ENCODE measurements at regions not wholly inside any gene's neighbourhood (a gene's known extent, or its start where the extent isn't known, plus 50 kb on each side); places are given as distances from the start of the nearest gene placed in this dataset.

- no peak for DNase-seq (ENCODE audit: low spot score in 2 of 2)
- Histone ChIP-seq H3K36me3 (no peaks in the 10 kb centered on the region), H3K27me3 (no peaks in the 10 kb centered on the region), H3K27ac (no peak overlapping the region), H3K4me3 (no peak overlapping the region), H3K9me3 (no peaks in the 10 kb centered on the region), H3K4me1 (no peaks in the 10 kb centered on the region)
- TF ChIP-seq POLR2A (IDR thresholded peaks at IDR 0.05) (no peak), POLR2AphosphoS5 (IDR thresholded peaks at IDR 0.05) (no peak)
- intact Hi-C loops (cut with DNase I; ENCODE audit: low total_unique reads): loop anchor here (2.0 kb wide), 1 partner anchor 15 kb away; no protein-coding TSS in a partner anchor
Measured at GRCh38 chr11:93067881-93068390, 98.5 kb downstream of the MTNR1B start.

GRCh38 chr11:93072229-93072914 is 102.9 kb downstream of the MTNR1B start:
- H3K27me3 ChIP-seq: no peaks in the 10 kb centered on the region
- no peaks in the 10 kb centered on the region for H3K4me1 ChIP-seq
- H3K36me3 ChIP-seq: no peaks in the 10 kb centered on the region
- H3K27ac ChIP-seq: no peak overlapping the region
- no peaks in the 10 kb centered on the region for H3K9me3 ChIP-seq
- intact Hi-C loops (cut with DNase I; ENCODE audit: low total_unique reads): no loop called here
- TF ChIP-seq POLR2AphosphoS5 (IDR thresholded peaks at IDR 0.05) (no peak), CTCF (IDR thresholded peaks at IDR 0.05) (no peak), POLR2A (IDR thresholded peaks at IDR 0.05) (no peak)
- H3K4me3 ChIP-seq: no peak overlapping the region
- no peak for DNase-seq (ENCODE audit: low spot score in 2 of 2)

GRCh38 chr11:93073026-93073425 is 103.6 kb downstream of the MTNR1B start:
- DNase-seq (ENCODE audit: low spot score in 2 of 2): no peak
- no peaks in the 10 kb centered on the region for H3K4me1 ChIP-seq
- H3K4me3 ChIP-seq: no peak overlapping the region
- H3K9me3 ChIP-seq: no peaks in the 10 kb centered on the region
- no peak overlapping the region for H3K27ac ChIP-seq
- no peaks in the 10 kb centered on the region for H3K36me3 ChIP-seq
- intact Hi-C loops (cut with DNase I; ENCODE audit: low total_unique reads): no loop called here
- no peak for TF ChIP-seq CTCF (IDR thresholded peaks at IDR 0.05)
- TF ChIP-seq POLR2A (IDR thresholded peaks at IDR 0.05): no peak
- H3K27me3 ChIP-seq: no peaks in the 10 kb centered on the region

- H3K4me1 ChIP-seq: no peaks in the 10 kb centered on the region
- no peaks in the 10 kb centered on the region for H3K36me3 ChIP-seq
- H3K9me3 ChIP-seq: no peaks in the 10 kb centered on the region
- H3K4me3 ChIP-seq: no peak overlapping the region
- no peaks in the 10 kb centered on the region for H3K27me3 ChIP-seq
- TF ChIP-seq POLR2A (IDR thresholded peaks at IDR 0.05): no peak
- no peak for TF ChIP-seq CTCF (IDR thresholded peaks at IDR 0.05)
- TF ChIP-seq POLR2AphosphoS5 (IDR thresholded peaks at IDR 0.05): no peak
- H3K27ac ChIP-seq: no peak overlapping the region
- no peak for DNase-seq (ENCODE audit: low spot score in 2 of 2)
- intact Hi-C loops (cut with DNase I; ENCODE audit: low total_unique reads): loop anchor here (1.0 kb wide), 1 partner anchor 9 kb away; no protein-coding TSS in a partner anchor
Measured at GRCh38 chr11:93073508-93074280, 104.2 kb downstream of the MTNR1B start.

- no peak overlapping the region for H3K27ac ChIP-seq
- intact Hi-C loops (cut with DNase I; ENCODE audit: low total_unique reads): loop anchor here (1.0 kb wide), 1 partner anchor 10 kb away; no protein-coding TSS in a partner anchor
Measured at GRCh38 chr11:93074352-93074751, 104.9 kb downstream of the MTNR1B start.

More at GRCh38 chr11:93074352-93074751, 104.9 kb downstream of the MTNR1B start:
- TF ChIP-seq POLR2A (IDR thresholded peaks at IDR 0.05) (no peak), CTCF (IDR thresholded peaks at IDR 0.05) (no peak), POLR2AphosphoS5 (IDR thresholded peaks at IDR 0.05) (no peak)
- Histone ChIP-seq H3K27me3 (no peaks in the 10 kb centered on the region), H3K36me3 (no peaks in the 10 kb centered on the region), H3K4me1 (no peaks in the 10 kb centered on the region), H3K4me3 (no peak overlapping the region), H3K9me3 (no peaks in the 10 kb centered on the region)
- no peak for DNase-seq (ENCODE audit: low spot score in 2 of 2)

Measured in breast epithelium (tissue), 4 donors.